ENCODE measurements at regions not wholly inside any gene's neighbourhood (a gene's known extent, or its start where the extent isn't known, plus 50 kb on each side); places are given as distances from the start of the nearest gene placed in this dataset.

- no peak for TF ChIP-seq REST (IDR thresholded peaks at IDR 0.05; ENCODE audit: insufficient read depth in 1 of 2, low read depth in 2 of 2, low read length in 2 of 2)
- TF ChIP-seq FOXP2 (optimal IDR thresholded peaks at IDR 0.05; ENCODE audit: borderline replicate concordance, extremely low read depth, extremely low read length, insufficient read depth) = no peak
- no peak for TF ChIP-seq TAF1 (IDR thresholded peaks at IDR 0.05; ENCODE audit: borderline replicate concordance, insufficient read depth, low read length)
- no peak for TF ChIP-seq POLR2AphosphoS5 (IDR thresholded peaks at IDR 0.05; ENCODE audit: low read depth, low read length)
- TF ChIP-seq SIN3A (IDR thresholded peaks at IDR 0.05; ENCODE audit: borderline replicate concordance, insufficient read depth, low read length) = no peak
Observed at GRCh38 chr5:106755789-106756188, 914.9 kb downstream of the EFNA5 start.

- TF ChIP-seq TAF1 (IDR thresholded peaks at IDR 0.05; ENCODE audit: borderline replicate concordance, insufficient read depth, low read length) = no peak
- no peak for TF ChIP-seq REST (IDR thresholded peaks at IDR 0.05; ENCODE audit: insufficient read depth in 1 of 2, low read depth in 2 of 2, low read length in 2 of 2)
- TF ChIP-seq FOXP2 (optimal IDR thresholded peaks at IDR 0.05; ENCODE audit: borderline replicate concordance, extremely low read depth, extremely low read length, insufficient read depth) = no peak
- no peak for TF ChIP-seq POLR2AphosphoS5 (IDR thresholded peaks at IDR 0.05; ENCODE audit: low read depth, low read length)
- TF ChIP-seq SIN3A (IDR thresholded peaks at IDR 0.05; ENCODE audit: borderline replicate concordance, insufficient read depth, low read length) = no peak
Observed at GRCh38 chr5:106755066-106755465, 915.7 kb downstream of the EFNA5 start.

- no peak for TF ChIP-seq FOXP2 (optimal IDR thresholded peaks at IDR 0.05; ENCODE audit: borderline replicate concordance, extremely low read depth, extremely low read length, insufficient read depth)
Observed at GRCh38 chr5:106749826-106750225, 920.9 kb downstream of the EFNA5 start.

GRCh38 chr5:106739127-106739526, 931.6 kb downstream of the EFNA5 start:
- TF ChIP-seq TAF1 (IDR thresholded peaks at IDR 0.05; ENCODE audit: borderline replicate concordance, insufficient read depth, low read length) (no peak), REST (IDR thresholded peaks at IDR 0.05; ENCODE audit: insufficient read depth in 1 of 2, low read depth in 2 of 2, low read length in 2 of 2) (no peak), SIN3A (IDR thresholded peaks at IDR 0.05; ENCODE audit: borderline replicate concordance, insufficient read depth, low read length) (no peak), FOXP2 (optimal IDR thresholded peaks at IDR 0.05; ENCODE audit: borderline replicate concordance, extremely low read depth, extremely low read length, insufficient read depth) (no peak), POLR2AphosphoS5 (IDR thresholded peaks at IDR 0.05; ENCODE audit: low read depth, low read length) (no peak)

GRCh38 chr5:106737111-106737510, 933.6 kb downstream of the EFNA5 start:
- no peak for TF ChIP-seq FOXP2 (optimal IDR thresholded peaks at IDR 0.05; ENCODE audit: borderline replicate concordance, extremely low read depth, extremely low read length, insufficient read depth)
- TF ChIP-seq REST (IDR thresholded peaks at IDR 0.05; ENCODE audit: insufficient read depth in 1 of 2, low read depth in 2 of 2, low read length in 2 of 2) = no peak
- no peak for TF ChIP-seq TAF1 (IDR thresholded peaks at IDR 0.05; ENCODE audit: borderline replicate concordance, insufficient read depth, low read length)
- TF ChIP-seq SIN3A (IDR thresholded peaks at IDR 0.05; ENCODE audit: borderline replicate concordance, insufficient read depth, low read length) = no peak
- TF ChIP-seq POLR2AphosphoS5 (IDR thresholded peaks at IDR 0.05; ENCODE audit: low read depth, low read length) = no peak

All from PFSK-1 (cell line).